PFSK-1 (cell line): ENCODE measurements at regions not wholly inside any gene's neighbourhood (a gene's known extent, or its start where the extent isn't known, plus 50 kb on each side); places are given as distances from the start of the nearest gene placed in this dataset.

Experiments used
- REST ChIP-seq, 2 experiments: IDR thresholded peaks; 2 replicates each; pipeline versions ENCODE4 v1.6.1 to v1.8.0; 2011 to 2012; ENCODE audit warnings: low read depth in 2 of 2, low read length in 2 of 2, control low read depth in 1 of 2, inconsistent platforms in 1 of 2, mild to moderate bottlenecking in 1 of 2, moderate library complexity in 1 of 2; ENCODE audit not compliant: insufficient read depth in 1 of 2
- SIN3A ChIP-seq: IDR thresholded peaks from 2 replicates; pipeline ENCODE4 v1.6.1; 2012; ENCODE audit warnings: mild to moderate bottlenecking, low read length, moderate library complexity, borderline replicate concordance; ENCODE audit not compliant: insufficient read depth
- TAF1 ChIP-seq: IDR thresholded peaks from 2 replicates; pipeline ENCODE4 v1.6.1; 2012; ENCODE audit warnings: low read length, control low read depth, borderline replicate concordance; ENCODE audit not compliant: insufficient read depth

DNA sequence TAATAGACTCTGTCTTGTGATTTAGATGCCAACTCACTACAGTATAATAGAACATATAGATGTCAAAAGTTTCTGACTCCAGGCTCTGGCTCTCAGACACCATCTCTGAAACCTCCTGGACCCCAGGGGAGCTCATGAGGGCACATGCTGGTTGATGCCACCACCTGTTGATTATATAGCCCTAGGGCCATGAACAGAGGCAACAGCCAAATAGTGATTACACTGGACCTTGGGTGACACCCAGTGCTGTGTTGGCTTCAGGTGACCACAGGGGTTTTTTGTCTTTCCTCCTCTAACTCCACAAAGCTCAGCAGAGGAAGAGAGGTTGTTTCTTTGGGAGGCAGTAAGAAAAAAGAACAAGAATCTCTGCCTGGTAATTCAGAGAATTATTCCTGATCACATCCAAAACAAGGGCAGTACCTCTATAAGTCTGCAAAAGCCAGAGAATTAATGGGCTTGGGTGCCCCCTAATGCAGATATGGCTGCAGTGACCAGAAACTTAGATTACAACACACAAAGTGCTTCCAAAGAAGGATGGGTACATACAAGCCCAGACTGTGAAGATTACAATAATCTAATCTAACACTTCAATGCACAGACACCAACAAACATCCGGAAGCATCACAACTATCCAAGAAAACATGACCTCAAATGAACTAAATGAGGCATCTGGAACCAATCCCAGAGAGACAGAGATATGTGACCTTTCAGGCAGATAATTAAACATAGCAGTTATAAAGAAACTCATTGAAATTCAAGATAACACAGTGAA, 1920.6 kb downstream of the ARAP2 start:
- TF ChIP-seq SIN3A (no peak), TAF1 (no peak), REST (IDR thresholded peaks at IDR 0.05; ENCODE audit: insufficient read depth in 1 of 2, low read depth in 2 of 2, low read length in 2 of 2) (no peak)
